GM12891 (cell line): ENCODE measurements at regions not wholly inside any gene's neighbourhood (a gene's known extent, or its start where the extent isn't known, plus 50 kb on each side); places are given as distances from the start of the nearest gene placed in this dataset.

Experiments
- PAX5 ChIP-seq: IDR thresholded peaks from 2 replicates; pipeline ENCODE4 v1.6.1; 2011; ENCODE audit warnings: low read length, moderate library complexity, mild to moderate bottlenecking; ENCODE audit not compliant: insufficient read depth, severe bottlenecking
- POLR2A ChIP-seq: IDR thresholded peaks from 2 replicates; pipeline ENCODE4 v1.6.1; 2011; ENCODE audit warnings: low read depth, low read length, control low read depth
- POLR2AphosphoS5 ChIP-seq: IDR thresholded peaks from 2 replicates; pipeline ENCODE4 v1.6.1; 2011; ENCODE audit warnings: low read depth, low read length, control low read depth
- SPI1 ChIP-seq: IDR thresholded peaks from 2 replicates; pipeline ENCODE4 v1.6.1; 2011; ENCODE audit warnings: low read depth, low read length, control low read depth
- TAF1 ChIP-seq: IDR thresholded peaks from 2 replicates; pipeline ENCODE4 v1.6.1; 2011; ENCODE audit warnings: low read depth, low read length, control low read depth

GRCh38 chr4:125168531-125168930, 146.2 kb upstream of the FAT4 start:
- no peak for TF ChIP-seq POLR2A
- no peak for TF ChIP-seq POLR2AphosphoS5
- no peak for TF ChIP-seq PAX5
- no peak for TF ChIP-seq TAF1
- no peak for TF ChIP-seq SPI1
